Hippocampal formation (tissue), 2 donors: ENCODE measurements at regions not wholly inside any gene's neighbourhood (a gene's known extent, or its start where the extent isn't known, plus 50 kb on each side); places are given as distances from the start of the nearest gene placed in this dataset.
"Not testable (repeated sequence)": the region's sequence is repeated elsewhere in the genome, so short reads cannot be mapped to it uniquely, and the experiment has no call there.

Experiments used
- DNase-seq, 2 donors: peaks; one replicate each; lab custom pipeline; 2025; lab: John Stamatoyannopoulos, UW

DNA sequence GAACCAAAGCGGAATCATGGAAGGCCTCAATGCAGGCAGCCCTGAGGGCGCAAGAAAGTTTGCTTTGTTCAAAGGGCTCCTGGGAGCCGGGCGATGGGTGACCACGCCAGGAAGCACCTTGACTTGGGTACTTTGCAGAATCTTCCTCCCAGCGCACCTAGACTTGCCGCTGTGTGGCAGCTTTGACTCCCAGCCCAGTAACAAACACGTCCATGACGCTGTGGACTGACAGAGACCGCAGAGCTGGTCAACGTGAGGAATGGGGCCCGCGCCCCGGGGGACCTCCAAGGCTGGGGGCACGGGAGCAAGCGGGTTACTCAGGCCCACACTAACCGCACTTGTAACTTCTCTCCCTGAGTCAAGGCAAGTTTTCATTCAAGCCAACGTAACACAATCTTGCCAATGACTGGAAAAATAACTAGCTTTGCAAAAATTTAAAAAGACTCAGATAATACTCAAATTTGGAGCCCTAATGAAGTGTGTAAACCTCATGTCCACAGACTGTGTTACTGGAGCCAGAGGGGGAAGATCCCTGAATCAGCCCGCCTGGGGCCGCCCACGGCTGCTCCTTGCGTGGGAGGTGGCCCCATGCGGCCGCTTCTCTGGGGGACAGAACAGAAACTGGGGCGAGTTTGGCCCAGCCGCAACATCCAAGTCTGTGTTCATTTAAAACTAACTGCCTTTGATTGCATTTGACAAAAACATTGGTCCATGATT, 130.8 kb downstream of the DNAJB6 start:
- no peak for DNase-seq

DNA sequence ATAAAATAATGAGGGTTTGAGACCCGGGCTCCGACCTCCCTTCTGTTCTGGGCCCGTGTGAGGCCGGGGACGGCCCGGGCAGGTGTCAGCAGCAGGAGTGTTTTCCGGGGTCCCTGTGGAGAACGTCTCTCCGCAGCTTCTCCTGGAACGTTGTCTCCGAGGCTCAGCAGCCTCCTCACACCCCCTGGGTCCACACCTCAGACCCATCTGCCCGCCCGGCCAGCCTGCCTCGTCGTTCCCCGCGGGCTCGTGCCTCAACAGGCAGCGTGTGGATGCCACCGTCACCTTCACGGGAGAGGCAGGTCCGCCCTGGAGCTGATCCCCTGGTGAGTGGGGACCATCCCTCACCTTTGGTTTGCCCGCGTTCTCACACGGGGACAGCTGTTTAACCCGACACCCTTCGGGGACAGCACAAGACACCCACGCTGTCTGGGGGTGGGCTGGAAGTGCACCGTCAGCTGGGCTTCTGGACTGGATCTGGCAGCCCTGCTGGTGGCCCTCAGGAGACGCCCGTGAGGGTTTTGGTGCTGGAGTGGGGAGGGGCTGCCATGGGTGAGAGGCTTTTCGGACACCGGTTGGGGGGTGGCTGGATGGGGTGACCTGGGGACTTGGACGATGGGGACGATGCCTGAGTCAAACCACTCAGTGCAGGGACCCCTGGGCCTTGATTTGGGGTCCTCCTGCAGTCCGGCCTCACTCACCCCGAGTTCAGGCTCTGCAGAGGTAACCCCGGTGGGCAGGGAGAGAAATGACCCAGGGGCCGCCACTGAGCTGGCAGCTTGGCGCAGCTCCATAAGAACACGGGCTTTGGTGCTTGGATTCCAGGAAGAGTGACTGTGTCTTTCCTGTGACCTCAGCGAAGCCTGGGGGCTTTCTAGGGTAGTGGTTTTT, 131.7 kb downstream of the DNAJB6 start:
- DNase-seq: no peak

DNA sequence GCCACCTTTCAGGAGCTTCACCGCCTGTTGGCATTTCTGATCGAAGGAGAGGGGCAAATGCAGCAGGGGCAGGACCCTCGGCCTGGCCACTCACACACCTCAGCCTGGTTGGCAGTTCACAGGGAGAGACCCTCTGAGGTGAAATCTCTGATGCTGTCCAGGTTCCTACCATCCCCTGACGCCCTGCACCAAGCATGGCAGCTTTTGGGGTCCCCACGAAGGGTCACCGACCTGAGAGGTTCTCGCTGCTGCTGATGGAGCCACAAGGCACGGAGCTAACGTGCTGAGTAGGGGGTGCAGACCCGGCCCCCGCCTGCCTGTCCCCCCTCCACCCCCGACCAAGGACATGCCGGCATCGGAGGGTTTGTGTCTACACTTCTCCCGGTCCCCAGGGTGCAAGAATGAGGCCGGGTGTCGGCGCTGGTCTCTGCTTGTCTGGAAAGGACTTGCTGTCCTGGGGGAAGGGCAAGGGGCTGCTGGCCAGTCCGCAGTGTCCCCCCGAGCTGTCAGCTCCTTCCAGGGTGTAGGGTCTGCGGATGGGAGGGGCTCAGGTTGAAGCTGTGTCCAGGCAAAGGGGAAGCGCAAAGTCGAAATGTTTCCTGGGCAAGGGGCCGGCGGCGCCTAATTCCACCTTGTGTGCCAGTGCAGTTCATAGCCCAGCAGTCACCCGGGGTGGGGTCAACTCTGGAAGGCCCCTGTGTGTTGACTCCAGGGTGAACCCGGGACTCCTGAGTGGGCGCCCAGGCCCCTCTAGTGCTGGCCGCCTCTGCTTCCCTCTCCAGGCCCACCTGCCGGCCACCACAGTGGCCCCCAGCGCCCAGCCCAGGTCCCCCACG, 132.6 kb downstream of the DNAJB6 start:
- no peak for DNase-seq

DNA sequence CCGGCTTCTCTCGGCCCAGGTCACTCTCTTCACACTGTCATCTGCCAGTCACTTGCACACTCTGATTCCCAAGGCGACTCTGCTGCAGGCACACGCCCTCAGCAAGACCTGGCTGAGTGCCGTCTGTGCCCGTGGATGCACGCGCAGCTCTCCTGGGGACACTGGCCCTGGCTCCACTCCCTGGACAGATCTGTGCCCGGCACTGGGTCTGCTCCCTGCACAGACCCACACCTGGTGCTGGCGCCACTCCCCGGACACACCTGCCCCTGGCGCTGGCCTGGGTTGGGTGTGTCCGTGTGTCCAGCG, 133.2 kb downstream of the DNAJB6 start:
- DNase-seq: no peak

DNA sequence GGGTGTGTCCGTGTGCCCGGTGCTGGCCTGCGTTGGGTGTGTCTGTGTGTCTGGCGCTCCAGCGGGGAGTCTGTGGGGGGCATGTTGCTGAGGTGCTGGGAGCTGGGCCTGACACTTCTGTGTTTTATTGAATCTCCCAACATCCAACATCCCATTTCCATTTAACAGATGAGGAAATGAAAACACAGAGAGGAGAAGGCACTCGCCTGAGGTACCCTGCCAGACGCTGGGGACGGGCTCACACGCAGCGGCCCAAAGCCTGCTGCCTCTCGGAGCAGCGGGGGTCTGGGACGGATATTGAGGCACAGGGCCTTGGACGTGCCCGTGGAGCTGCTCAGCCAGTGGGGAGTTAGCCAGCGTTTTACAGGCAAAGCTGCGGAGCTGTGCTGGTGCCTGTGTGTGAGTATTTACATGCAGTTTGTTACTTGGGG, 133.9 kb downstream of the DNAJB6 start:
- no peak for DNase-seq

DNA sequence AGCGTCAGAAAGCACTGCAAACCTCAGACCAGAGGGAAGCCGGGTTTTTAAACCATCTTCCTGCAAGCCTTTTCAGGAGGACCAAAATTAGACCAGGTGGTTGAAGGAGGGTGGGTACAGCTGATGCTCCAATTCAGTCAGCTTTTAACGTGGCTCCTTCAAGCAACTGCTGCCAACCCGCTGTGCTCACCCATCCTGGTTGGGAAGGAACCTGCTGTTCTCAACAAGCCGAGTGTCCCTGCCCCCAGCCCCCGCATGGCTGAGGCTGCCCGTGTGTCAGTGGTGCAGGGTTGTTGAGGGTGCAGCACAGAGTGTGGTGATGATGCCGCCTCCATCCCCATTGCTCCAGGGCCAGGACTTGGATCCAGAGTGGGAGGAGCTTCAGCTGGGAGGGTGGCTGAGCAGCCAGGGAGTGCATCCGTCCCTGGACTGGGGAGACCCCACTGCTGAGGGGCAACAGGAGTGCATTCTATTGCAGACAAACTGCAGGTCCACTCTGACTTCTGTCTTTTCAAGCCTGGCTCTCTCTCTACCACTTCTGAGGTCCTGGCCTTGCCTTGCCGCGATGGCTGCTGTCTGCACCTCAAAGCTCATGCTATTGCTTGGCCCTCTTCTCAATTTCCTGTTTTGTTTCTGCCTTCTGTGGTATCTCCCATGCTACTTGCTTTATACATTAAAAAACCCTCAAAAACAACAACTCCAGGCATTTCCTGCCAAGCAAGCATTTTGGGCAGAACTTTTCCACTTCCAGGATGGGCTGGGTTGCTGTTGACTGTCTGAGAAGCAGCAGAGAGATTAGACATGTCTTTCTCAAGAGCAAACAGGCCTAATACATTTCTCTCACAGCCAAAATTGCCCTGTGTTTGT, 134.7 kb downstream of the DNAJB6 start:
- DNase-seq: peak in 1 of 2 donors; percentile 32

DNA sequence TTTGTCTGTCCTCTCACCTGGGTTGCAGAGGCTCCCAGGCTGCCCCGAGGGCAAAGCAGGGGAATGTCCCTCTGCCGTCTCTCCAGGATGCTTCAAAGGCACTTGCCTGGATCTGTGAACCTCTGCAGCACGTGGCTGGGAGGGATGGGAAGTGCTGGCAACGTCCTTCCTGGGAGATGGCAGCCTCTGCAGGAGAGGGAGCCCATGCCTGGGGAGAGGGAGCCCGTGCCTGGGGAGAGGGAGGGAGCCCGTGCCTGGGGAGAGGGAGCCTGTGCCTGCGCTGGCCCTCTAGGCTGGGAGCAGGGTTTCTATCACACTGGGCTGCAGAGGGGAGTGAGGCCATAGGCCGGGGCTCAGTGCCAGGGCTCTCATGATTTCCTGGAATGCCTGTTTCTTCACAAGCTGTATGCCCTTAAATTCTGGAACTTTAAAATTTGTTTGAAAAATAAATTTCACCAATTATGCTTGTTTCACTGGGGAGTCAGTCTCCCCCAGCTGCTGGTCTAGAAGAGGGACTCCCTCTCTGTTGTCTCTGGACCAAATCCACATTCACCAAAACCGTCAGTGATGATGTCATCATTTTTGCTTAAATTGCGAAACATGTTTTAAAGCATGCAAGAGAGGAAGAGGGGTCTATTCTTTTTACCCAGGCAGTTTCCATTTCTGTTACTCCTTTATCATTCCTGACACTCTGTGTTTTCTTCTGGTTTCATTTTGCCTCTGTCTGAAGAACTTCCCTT, 135.7 kb downstream of the DNAJB6 start:
- DNase-seq: no peak

DNA sequence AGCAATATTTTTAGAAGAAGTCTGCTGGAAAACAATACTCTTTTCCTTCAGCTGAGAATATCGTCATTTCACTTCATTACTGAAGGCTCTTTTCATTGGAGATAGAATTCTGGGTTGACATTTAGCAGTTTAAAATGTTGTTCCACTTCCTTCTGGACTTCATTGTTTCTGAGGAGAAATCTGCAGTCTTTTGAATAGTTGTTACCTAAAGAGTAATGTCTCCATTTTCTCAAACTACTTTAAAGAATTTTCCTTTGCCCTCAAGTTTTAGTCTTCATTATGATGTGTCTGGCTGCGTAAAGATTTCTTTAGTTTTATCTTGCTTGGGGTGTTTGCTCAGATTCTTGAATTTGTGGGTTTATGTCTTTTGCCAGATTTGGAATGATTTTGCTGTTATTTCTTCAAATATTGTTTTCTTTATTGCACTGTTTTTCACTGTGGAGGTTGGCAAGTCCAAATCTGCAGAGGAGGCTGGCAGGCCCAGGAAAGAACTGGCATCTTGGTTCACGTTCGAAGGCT, 136.3 kb downstream of the DNAJB6 start:
- no peak for DNase-seq

DNA sequence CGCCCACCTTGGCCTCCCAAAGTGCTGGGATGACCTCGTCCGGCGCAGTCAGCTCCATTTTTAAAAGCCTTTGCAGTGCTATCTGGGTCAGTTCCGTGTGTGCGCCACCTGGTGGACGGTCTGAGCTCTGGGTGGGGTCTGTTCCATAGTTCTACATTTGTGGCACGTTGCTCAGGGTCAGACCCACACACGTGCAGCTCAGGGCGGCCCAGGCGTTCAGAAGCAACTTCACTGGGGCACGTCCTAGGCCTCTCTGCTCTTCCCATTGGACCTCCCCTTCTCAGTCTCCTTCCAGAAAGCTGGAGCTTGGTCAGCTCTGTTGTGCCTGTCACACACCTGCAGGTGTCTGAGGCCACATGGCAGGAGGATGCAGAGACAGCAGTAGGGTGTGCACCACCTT, 137.9 kb downstream of the DNAJB6 start:
- no peak for DNase-seq

DNA sequence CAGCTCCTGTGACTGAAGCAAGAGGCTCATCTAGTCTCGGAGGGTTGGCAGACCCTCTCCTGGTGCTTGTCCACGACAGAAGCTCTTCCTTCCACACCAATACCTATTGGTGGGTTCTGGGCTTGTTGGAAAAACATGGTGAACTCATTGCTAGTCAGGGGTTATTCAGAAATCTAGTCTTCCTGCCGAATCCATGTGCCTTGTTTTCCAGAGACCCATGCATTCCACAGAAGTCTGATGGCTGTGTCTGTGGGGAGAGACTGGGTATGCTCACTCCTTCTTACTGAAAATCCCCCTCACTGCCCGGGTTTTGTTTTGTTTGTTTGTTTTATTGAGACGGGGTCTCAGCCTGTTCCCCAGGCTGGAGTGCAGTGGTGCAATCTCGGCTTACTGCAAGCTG, 138.3 kb downstream of the DNAJB6 start:
- no peak for DNase-seq

DNA sequence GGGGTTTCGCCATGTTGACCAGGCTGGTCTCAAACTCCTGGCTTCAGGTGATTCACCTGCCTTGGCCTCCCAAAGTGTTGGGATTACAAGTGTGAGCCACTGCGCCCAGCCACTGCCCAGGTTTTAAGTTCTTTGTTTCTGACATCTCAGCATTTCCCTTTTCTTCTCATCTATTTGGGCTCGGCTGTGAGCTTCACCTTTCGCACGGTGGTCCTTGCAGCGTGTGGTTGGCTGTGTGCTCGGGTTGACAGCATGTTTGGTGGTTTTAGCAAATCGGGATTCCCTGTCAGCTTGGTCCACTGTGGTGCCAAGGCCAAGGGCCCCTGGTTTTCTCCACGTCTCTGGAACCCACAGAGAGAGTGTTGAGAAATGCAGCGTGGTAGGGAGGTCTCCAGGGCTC, 138.8 kb downstream of the DNAJB6 start:
- no peak for DNase-seq

DNA sequence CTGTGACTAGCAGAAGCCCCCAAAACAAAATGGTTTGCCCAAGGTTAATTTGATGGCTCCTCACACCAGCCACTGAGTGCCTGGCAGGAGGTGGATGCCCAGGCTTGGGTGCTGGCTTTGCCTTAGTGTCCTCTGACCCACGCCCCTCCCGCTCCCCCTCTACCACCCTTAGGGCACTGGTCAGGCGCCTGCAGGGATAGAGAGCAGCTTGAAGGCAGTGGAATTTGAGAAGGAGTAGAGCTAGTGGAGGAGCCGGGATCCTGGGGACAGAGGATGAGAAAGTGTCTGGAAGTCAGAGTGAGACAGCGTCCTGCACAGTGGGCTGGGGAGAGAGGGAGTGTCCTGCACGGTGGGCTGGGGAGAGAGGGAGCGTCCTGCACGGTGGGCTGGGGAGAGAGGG, 139.4 kb downstream of the DNAJB6 start:
- no peak for DNase-seq

DNA sequence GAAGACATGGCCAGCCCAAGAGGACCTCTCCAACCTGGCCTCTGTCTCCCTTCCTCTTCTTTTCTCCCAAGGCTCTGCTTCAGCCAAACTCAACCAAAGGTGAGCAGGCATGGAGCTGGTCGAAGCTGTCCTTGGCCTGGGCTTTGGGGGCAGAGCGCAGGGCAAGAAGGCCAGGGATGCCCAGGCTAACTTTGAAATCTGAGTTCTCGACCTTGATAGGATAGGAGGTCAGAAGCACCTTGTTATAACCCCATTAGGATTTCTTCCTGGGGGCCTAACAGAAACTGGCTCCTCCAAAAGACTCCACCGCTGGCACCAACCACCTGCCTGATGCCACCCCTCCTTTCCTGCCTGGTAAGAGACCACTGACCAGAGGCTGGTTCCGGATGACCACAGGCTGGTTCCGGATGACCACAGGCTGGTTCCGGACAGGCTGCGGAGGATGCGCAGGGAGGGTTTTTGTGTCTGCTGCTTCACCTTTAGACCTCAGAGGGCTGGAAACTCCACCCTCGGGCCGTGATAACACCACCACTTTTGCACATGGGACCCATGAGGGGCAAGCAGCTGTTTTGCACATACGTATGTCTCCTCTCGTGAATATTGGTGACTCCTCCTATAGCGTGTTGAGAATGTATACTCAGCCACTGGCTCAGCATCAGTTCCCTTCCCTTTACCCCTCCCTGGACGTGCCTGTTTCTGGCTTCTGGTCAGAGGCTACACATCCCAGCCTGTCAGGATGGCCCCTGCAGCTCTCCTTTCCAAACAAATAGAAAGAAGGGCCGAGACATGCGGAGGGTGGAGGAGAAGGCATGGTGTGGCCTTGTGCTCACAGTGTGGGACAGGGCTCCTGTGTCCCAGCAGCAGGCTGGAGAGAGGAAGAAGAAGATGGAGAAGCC, 140.1 kb downstream of the DNAJB6 start:
- no peak for DNase-seq

DNA sequence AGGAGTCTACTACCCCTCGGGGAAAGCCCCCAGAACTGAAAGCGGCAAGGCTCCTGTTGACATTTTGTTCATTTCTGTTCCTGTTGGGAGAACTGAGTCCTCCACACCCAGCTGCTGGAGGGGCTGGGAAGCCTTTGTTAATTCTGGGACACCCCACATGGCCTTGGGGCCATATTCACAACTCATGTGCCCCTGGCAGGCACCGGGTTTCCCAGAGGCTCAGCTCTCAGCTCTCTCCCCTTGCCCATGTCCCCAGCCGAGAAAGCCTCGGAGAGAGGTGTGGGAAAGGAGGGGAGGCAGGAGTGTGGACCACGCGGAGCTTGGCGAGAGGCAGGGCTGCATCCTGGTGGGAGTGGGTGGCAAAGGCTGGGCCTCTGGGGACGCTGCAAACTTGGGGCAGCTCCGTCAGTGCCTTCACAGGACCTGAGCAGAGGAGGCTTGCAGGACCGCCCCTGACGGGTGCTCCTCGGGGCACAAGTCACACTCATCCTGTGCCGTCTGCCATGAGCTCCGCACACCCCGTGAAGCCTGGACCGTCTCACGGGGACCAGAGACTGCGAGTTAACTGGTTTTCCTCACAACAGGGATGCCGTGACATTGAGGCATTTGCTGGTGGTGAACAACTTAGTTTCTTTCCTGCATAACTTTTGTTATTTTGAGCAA, 140.9 kb downstream of the DNAJB6 start:
- no peak for DNase-seq

DNA sequence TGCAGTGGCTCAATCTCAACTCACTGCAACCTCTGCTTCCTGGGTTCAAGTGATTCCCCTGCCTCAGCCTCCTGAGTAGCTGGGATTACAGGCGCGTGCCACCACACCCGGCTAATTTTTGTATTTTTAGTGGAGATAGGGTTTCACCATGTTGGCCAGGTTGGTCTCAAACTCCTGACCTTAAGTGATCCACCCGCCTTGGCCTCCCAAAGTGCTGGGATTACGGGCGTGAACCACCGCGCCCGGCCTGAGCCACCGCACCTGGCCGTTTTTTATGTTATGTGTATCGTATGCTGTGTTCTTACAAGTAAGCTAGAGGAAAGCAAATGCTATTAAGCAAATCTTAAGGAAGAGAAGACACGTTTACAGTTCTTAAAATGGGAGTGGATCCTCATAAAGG, 141.8 kb downstream of the DNAJB6 start:
- DNase-seq: not testable (repeated sequence)

DNA sequence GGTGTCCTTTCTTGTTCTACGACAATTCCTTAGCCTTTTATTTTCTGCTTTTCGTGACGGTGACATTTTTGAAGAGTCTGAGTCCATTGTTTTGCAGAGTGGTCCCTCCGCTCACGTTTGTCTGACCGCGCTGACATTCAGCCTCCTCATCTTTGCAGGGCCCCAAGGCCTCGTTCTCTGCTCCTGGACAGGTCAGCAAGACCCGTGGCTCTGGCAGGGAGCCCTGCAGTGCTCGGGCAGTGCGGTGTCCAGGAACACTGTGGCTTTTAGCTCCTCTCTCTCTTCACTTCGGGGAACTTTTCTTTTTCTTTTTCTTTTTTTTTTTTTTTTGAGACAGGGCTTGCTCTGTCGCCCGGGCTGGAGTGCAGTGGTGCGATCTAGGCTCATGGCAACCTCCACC, 142.5 kb downstream of the DNAJB6 start:
- no peak for DNase-seq

DNA sequence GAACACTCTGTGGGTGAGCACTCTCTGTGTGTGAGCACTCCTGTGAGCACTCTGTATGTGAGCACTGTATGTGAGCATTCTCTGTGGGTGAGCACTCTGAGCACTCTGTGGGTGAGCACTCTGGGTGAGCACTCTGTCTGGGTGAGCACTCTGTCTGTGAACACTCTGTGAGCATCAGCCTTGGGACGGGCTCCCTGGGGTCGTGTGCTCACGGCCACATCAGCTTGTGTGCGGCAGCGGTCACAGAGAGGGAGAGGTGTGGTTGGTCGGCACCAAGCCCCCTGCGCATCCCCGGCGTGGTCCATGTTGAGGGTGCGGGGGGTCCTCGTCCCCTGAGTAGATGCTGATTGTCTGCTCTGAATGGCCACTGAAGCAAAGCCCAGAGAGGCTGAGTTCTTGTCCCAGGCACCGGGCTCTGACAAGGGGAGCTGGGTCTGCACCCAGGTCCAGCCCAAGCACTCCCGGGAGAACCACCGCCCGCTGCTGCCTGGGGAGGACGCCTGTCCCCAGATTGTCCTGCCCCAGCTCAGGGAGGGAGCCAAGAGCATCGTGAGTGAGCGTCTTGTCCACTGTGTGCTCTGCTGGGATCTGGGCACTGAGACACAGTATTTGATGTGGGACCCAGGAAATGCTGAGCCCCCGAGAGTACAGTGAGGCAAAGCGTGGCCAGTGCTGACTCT, 143.7 kb downstream of the DNAJB6 start:
- no peak for DNase-seq

DNA sequence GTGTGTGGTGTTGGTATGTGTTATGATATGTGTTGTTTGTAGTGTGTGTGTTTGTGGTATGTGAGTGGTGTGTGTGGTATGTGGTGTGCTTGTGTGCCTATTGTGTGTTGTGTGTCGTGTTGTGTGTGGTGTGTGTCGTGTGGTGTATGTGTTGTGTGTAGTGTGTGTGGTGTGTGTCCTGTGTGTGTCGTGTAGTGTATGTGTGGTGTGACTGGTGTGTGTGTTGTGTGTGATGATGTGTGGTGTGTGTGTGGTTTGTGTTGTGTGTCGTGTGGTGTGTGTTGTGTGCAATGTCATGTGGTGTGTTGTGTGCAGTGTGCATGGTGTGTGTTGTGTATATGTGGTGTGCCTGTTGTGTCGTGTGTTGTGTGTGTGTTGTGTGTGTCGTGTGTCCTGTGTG, 144.6 kb downstream of the DNAJB6 start:
- DNase-seq: no peak

DNA sequence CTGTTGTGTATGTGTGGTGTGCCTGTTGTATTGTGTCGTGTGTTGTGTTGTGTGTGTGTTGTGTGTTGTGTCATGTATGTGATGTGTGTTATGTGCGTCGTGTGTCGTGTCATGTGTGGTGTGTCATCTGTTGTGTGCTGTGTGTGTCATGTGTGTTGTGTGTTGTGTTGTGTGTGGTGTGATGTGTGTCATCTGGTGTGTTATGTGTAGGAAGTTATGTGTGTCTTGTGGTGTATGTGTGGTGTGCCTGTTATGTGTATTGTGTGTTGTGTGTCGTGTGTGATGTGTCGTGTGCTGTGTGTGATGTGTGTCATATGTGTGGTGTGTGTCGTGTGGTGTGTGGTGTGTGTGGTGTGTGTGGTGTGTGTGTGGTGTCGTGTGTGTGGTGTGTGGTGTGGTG, 145.2 kb downstream of the DNAJB6 start:
- no peak for DNase-seq
